ENCODE measurements at regions not wholly inside any gene's neighbourhood (a gene's known extent, or its start where the extent isn't known, plus 50 kb on each side); places are given as distances from the start of the nearest gene placed in this dataset.
A peak's percentile ranks its signal among the peaks of the same experiment; 100 is the strongest.

- no peak for DNase-seq (ENCODE audit: low spot score)
Measured at GRCh38 chr1:221162352-221162751, 283.1 kb downstream of the HLX start.

- no peak for DNase-seq (ENCODE audit: low spot score)
Measured at GRCh38 chr1:221162939-221163338, 283.7 kb downstream of the HLX start.

GRCh38 chr1:221164029-221164428, 284.8 kb downstream of the HLX start:
- DNase-seq (ENCODE audit: low spot score): no peak

GRCh38 chr1:221164951-221165838, 286.0 kb downstream of the HLX start:
- no peak for DNase-seq (ENCODE audit: low spot score)

- DNase-seq (ENCODE audit: low spot score): no peak
Measured at GRCh38 chr1:221165839-221166500, 286.7 kb downstream of the HLX start.

- peak; percentile 62 for DNase-seq (ENCODE audit: low spot score)
Measured at GRCh38 chr1:221166559-221167318, 287.5 kb downstream of the HLX start.

GRCh38 chr1:221169447-221169889, 290.2 kb downstream of the HLX start:
- no peak for DNase-seq (ENCODE audit: low spot score)

GRCh38 chr1:221170171-221170570, 290.9 kb downstream of the HLX start:
- no peak for DNase-seq (ENCODE audit: low spot score)

- DNase-seq (ENCODE audit: low spot score): no peak
Measured at GRCh38 chr1:221171768-221172167, 292.5 kb downstream of the HLX start.

- no peak for DNase-seq (ENCODE audit: low spot score)
Measured at GRCh38 chr1:221172841-221173240, 293.6 kb downstream of the HLX start.

- no peak for DNase-seq (ENCODE audit: low spot score)
Measured at GRCh38 chr1:221174330-221174993, 295.2 kb downstream of the HLX start.

- DNase-seq (ENCODE audit: low spot score): no peak
Measured at GRCh38 chr1:221175249-221175648, 296.0 kb downstream of the HLX start.

GRCh38 chr1:221180704-221181368, 301.6 kb downstream of the HLX start:
- no peak for DNase-seq (ENCODE audit: low spot score)

GRCh38 chr1:221182791-221183533, 303.7 kb downstream of the HLX start:
- no peak for DNase-seq (ENCODE audit: low spot score)

GRCh38 chr1:221184131-221184794, 305.0 kb downstream of the HLX start:
- no peak for DNase-seq (ENCODE audit: low spot score)

GRCh38 chr1:221187174-221187573, 307.9 kb downstream of the HLX start:
- no peak for DNase-seq (ENCODE audit: low spot score)

GRCh38 chr1:221188458-221188857, 309.2 kb downstream of the HLX start:
- no peak for DNase-seq (ENCODE audit: low spot score)

GRCh38 chr1:221190249-221190648, 311.0 kb downstream of the HLX start:
- DNase-seq (ENCODE audit: low spot score): no peak

- DNase-seq (ENCODE audit: low spot score): no peak
Measured at GRCh38 chr1:221192055-221192454, 312.8 kb downstream of the HLX start.

- DNase-seq (ENCODE audit: low spot score): no peak
Measured at GRCh38 chr1:221200464-221200863, 321.2 kb downstream of the HLX start.
